SK-N-SH (cell line): ENCODE measurements at regions not wholly inside any gene's neighbourhood (a gene's known extent, or its start where the extent isn't known, plus 50 kb on each side); places are given as distances from the start of the nearest gene placed in this dataset.

ENCODE experiments used
- CTCF ChIA-PET: fragments of 300-600, 350-600 bp; formaldehyde crosslinking; extraction: SDS; loops from one replicate; lab custom pipeline; 2021; lab: Yijun Ruan, JAX
- POLR2A ChIA-PET: fragments of 350-600 bp; sonication (Branson Sonifier 250); formaldehyde crosslinking; extraction: SDS; loops from one replicate; lab custom pipeline; 2020; ENCODE audit warnings: antibody characterized with exemption, inconsistent platforms; lab: Yijun Ruan, JAX
- DNase-seq: peaks from one replicate; pipeline ENCODE4 v3.0.0; 2012
- H2AFZ ChIP-seq: fragments of 200-600 bp; sonication (generic); 2 replicates; pipeline ENCODE4 v1.8.1; 2016; ENCODE audit warnings: antibody characterized with exemption, mild to moderate bottlenecking, low read depth
- H3F3A ChIP-seq: fragments of 200-600 bp; sonication (generic); replicated peaks from 2 replicates; pipeline ENCODE3; 2016; ENCODE audit warnings: antibody characterized with exemption, mild to moderate bottlenecking; ENCODE audit not compliant: insufficient read depth
- H3K27ac ChIP-seq, 2 experiments: fragments of 200-500 bp in 1 of 2; fragments of 200-600 bp in 1 of 2; sonication (Bioruptor generic) in 1 of 2; sonication (generic), shearing (Covaris generic) in 1 of 2; 2 replicates each; pipeline versions ENCODE4 v1.5.1 to v1.6.1; 2014 to 2016; ENCODE audit warnings: low read depth in 2 of 2, inconsistent platforms in 1 of 2, low read length in 1 of 2, mild to moderate bottlenecking in 1 of 2, mixed read lengths in 1 of 2
- H3K27me3 ChIP-seq: fragments of 200-600 bp; sonication (generic), shearing (Covaris generic); 2 replicates; pipeline ENCODE4 v1.6.1; 2016; ENCODE audit warnings: mixed run types; ENCODE audit not compliant: insufficient read depth
- H3K36me3 ChIP-seq, 2 experiments: fragments of 200-500 bp in 1 of 2; fragments of 200-600 bp in 1 of 2; sonication (Bioruptor generic) in 1 of 2; sonication (generic) in 1 of 2; replicated peaks in 1 of 2; 2 replicates each; pipeline versions ENCODE3 to v1.5.1; 2014 to 2016; ENCODE audit warnings: low read length in 1 of 2, mild to moderate bottlenecking in 1 of 2; ENCODE audit not compliant: insufficient read depth in 2 of 2, control insufficient read depth in 1 of 2
- H3K4me1 ChIP-seq, 2 experiments: fragments of 200-500 bp in 1 of 2; fragments of 200-600 bp in 1 of 2; sonication (Bioruptor generic) in 1 of 2; sonication (generic), shearing (Covaris generic) in 1 of 2; 2 replicates each; pipeline versions ENCODE4 v1.5.1 to v1.6.1; 2014 to 2016; ENCODE audit warnings: low read depth in 1 of 2, low read length in 1 of 2, mixed run types in 1 of 2; ENCODE audit not compliant: insufficient read depth in 2 of 2, control insufficient read depth in 1 of 2
- H3K4me2 ChIP-seq: fragments of 200-600 bp; sonication (generic), shearing (Covaris generic); 2 replicates; pipeline ENCODE4 v1.6.1; 2017; ENCODE audit warnings: mixed run types
- H3K4me3 ChIP-seq, 2 experiments: fragments of 200-500 bp in 1 of 2; fragments of 200-600 bp in 1 of 2; sonication (Bioruptor generic) in 1 of 2; sonication (generic), shearing (Covaris generic) in 1 of 2; 2 replicates each; pipeline versions ENCODE4 v1.5.1 to v1.8.1; 2014 to 2016; ENCODE audit warnings: low read depth in 2 of 2, inconsistent platforms in 1 of 2, low read length in 1 of 2, mild to moderate bottlenecking in 1 of 2, mixed read lengths in 1 of 2, moderate library complexity in 1 of 2
- H3K79me2 ChIP-seq: fragments of 200-600 bp; sonication (generic); 2 replicates; pipeline ENCODE4 v1.8.1; 2017; ENCODE audit warnings: mild to moderate bottlenecking; ENCODE audit not compliant: insufficient read depth
- H3K9ac ChIP-seq: fragments of 200-600 bp; sonication (generic); 2 replicates; pipeline ENCODE4 v1.6.1; 2017; ENCODE audit warnings: mixed run types
- H3K9me2 ChIP-seq: fragments of 200-600 bp; sonication (generic); 2 replicates; pipeline ENCODE4 v1.6.1; 2017; ENCODE audit warnings: mixed run types
- H3K9me3 ChIP-seq: fragments of 200-600 bp; sonication (generic); 2 replicates; pipeline ENCODE4 v1.6.1; 2017; ENCODE audit warnings: mixed run types, mild to moderate bottlenecking, moderate library complexity
- H4K20me1 ChIP-seq: fragments of 200-600 bp; sonication (generic); 2 replicates; pipeline ENCODE4 v1.6.1; 2017; ENCODE audit warnings: mild to moderate bottlenecking, mixed run types; ENCODE audit not compliant: insufficient read depth
- CHD2 ChIP-seq: fragments of 150-350 bp; IDR thresholded peaks from 2 replicates; pipeline ENCODE4 v1.6.1; 2018; ENCODE audit warnings: low read length; ENCODE audit not compliant: partially characterized antibody
- CTCF ChIP-seq: fragments of 200-600 bp; sonication (generic); IDR thresholded peaks from 2 replicates; pipeline ENCODE4 v1.6.1; 2017; ENCODE audit warnings: antibody characterized with exemption, mild to moderate bottlenecking, moderate library complexity
- FOXM1 ChIP-seq: IDR thresholded peaks from 2 replicates; pipeline ENCODE4 v1.4.0; 2012; ENCODE audit warnings: low read depth, mild to moderate bottlenecking
- GABPA ChIP-seq: IDR thresholded peaks from 2 replicates; pipeline ENCODE4 v1.4.0; 2012; ENCODE audit warnings: low read depth, mild to moderate bottlenecking
- GATA2 ChIP-seq: sonication (generic); formaldehyde crosslinking; IDR thresholded peaks from 2 replicates; pipeline ENCODE4 v1.5.0; 2020; ENCODE audit warnings: mild to moderate bottlenecking, missing genetic modification reagents
- JUND ChIP-seq: IDR thresholded peaks from 2 replicates; pipeline ENCODE4 v1.4.0; 2012
- MAX ChIP-seq: IDR thresholded peaks from 2 replicates; pipeline ENCODE4 v1.4.0; 2012; ENCODE audit warnings: low read depth
- NFIC ChIP-seq: IDR thresholded peaks from 2 replicates; pipeline ENCODE4 v1.4.0; 2012; ENCODE audit warnings: borderline replicate concordance
- PBX3 ChIP-seq: IDR thresholded peaks from 2 replicates; pipeline ENCODE4; 2012
- POLR2AphosphoS5 ChIP-seq: IDR thresholded peaks from 2 replicates; pipeline ENCODE4 v1.6.1; 2012; ENCODE audit warnings: low read depth, low read length
- RCOR1 ChIP-seq: fragments of 150-350 bp; IDR thresholded peaks from 2 replicates; pipeline ENCODE4 v1.6.1; 2017; ENCODE audit warnings: antibody characterized with exemption, low read length
- REST ChIP-seq: IDR thresholded peaks from 2 replicates; pipeline ENCODE4 v1.6.1; 2012; ENCODE audit warnings: mild to moderate bottlenecking, low read depth, low read length, moderate library complexity
- RFX5 ChIP-seq: IDR thresholded peaks from 2 replicates; pipeline ENCODE4 v1.6.1; 2012; ENCODE audit warnings: mild to moderate bottlenecking, improper control_type of control experiment, low read length
- SIN3A ChIP-seq: IDR thresholded peaks from 2 replicates; pipeline ENCODE4 v1.6.1; 2012; ENCODE audit warnings: low read depth, mild to moderate bottlenecking, low read length, moderate library complexity, borderline replicate concordance
- TAF1 ChIP-seq: IDR thresholded peaks from 2 replicates; pipeline ENCODE4 v1.6.1; 2012; ENCODE audit warnings: low read depth, mild to moderate bottlenecking, low read length, moderate library complexity, borderline replicate concordance
- TCF12 ChIP-seq: IDR thresholded peaks from 2 replicates; pipeline ENCODE4 v1.4.0; 2012
- TEAD4 ChIP-seq: IDR thresholded peaks from 2 replicates; pipeline ENCODE4 v1.4.0; 2012; ENCODE audit warnings: mild to moderate bottlenecking, borderline replicate concordance; ENCODE audit not compliant: insufficient read depth
- USF1 ChIP-seq: IDR thresholded peaks from 2 replicates; pipeline ENCODE4 v1.4.0; 2012; ENCODE audit warnings: low read depth, borderline replicate concordance
- USF2 ChIP-seq: fragments of 150-350 bp; IDR thresholded peaks from 2 replicates; pipeline ENCODE4 v1.6.1; 2017; ENCODE audit warnings: antibody characterized with exemption, low read length, low read depth, borderline replicate concordance
- YY1 ChIP-seq: IDR thresholded peaks from 2 replicates; pipeline ENCODE4 v1.4.0; 2012; ENCODE audit warnings: low read depth, mild to moderate bottlenecking
- ZBTB33 ChIP-seq: IDR thresholded peaks from 2 replicates; pipeline ENCODE4 v1.4.0; 2012; ENCODE audit warnings: low read depth, borderline replicate concordance
- WGBS: methylation state at CpG from one replicate; pipeline ENCODE4 v1.1.6; 2017; ENCODE audit warnings: low lambda C conversion rate; 5-methylcytosine and 5-hydroxymethylcytosine counted together

- peak overlapping the region; percentile 93 for H3K27ac ChIP-seq
- no peaks in the 10 kb centered on the region for H3K27me3 ChIP-seq
- peaks cover 9 to 26% of the 10 kb centered on the region in 2 experiments for H3K36me3 ChIP-seq
- H2AFZ ChIP-seq, result peak overlapping the region; percentile 92
- POLR2A ChIA-PET, result interaction anchor here (0.7 to 1.0 kb wide), 3 partner anchors 262 to 1019 kb away, joined by 3 to 5 read pairs (median 3); no protein-coding TSS in a partner anchor
- H3K9ac ChIP-seq, result peak overlapping the region; percentile 99
- WGBS, result under 1% methylated on average over 57 of the region's 83 CpGs
- CTCF ChIA-PET, result interaction anchor here (1.1 kb wide), 1 partner anchor 262 kb away, joined by 5 read pairs; no protein-coding TSS in a partner anchor
- peak; percentile 100 for DNase-seq
- H3F3A ChIP-seq, result peaks cover 19% of the 10 kb centered on the region
- H3K9me3 ChIP-seq, result no peaks in the 10 kb centered on the region
- peaks cover 4 to 5% of the 10 kb centered on the region in 2 experiments; a peak in 2 of 4 replicates for H3K4me1 ChIP-seq
- peak overlapping the region; percentile 82 to 98 for H3K4me3 ChIP-seq
- H3K4me2 ChIP-seq, result peak overlapping the region; percentile 77
- H4K20me1 ChIP-seq, result no peaks in the 10 kb centered on the region
- no peaks in the 10 kb centered on the region for H3K9me2 ChIP-seq
- peaks cover 73% of the 10 kb centered on the region for H3K79me2 ChIP-seq
- TF ChIP-seq POLR2AphosphoS5 (peak; percentile 95), REST (no peak; the same call in 1 of the 2 replicates), TCF12 (peak; percentile 42; the same call in 1 of the 2 replicates), CHD2 (peak; percentile 85), CTCF (peak; percentile 51), PBX3 (peak; percentile 43), RFX5 (peak; percentile 95), USF2 (no peak), GABPA (peak; percentile 69), USF1 (peak; percentile 68), YY1 (peak; percentile 80; the same call in 1 of the 2 replicates), TEAD4 (no peak), JUND (no peak), ZBTB33 (no peak), MAX (peak; percentile 51), NFIC (no peak; the same call in 1 of the 2 replicates), FOXM1 (0 out of 2 replicates have a peak, but pooled peaks have one; percentile 40), TAF1 (peak; percentile 84), GATA2 (CRISPR knock-in tag) (no peak), SIN3A (no peak), RCOR1 (peak; percentile 53; the same call in 1 of the 2 replicates)
Measured at GRCh38 chr7:67302113-67303039, 305.7 kb downstream of the TYW1 start.
